NCI-H69 (cell line): ENCODE measurements at regions not wholly inside any gene's neighbourhood (a gene's known extent, or its start where the extent isn't known, plus 50 kb on each side); places are given as distances from the start of the nearest gene placed in this dataset.
A peak's percentile ranks its signal among the peaks of the same experiment; 100 is the strongest.

ENCODE experiments used
- DNase-seq: peaks from one replicate; lab custom pipeline; 2025; lab: John Stamatoyannopoulos, UW

DNA sequence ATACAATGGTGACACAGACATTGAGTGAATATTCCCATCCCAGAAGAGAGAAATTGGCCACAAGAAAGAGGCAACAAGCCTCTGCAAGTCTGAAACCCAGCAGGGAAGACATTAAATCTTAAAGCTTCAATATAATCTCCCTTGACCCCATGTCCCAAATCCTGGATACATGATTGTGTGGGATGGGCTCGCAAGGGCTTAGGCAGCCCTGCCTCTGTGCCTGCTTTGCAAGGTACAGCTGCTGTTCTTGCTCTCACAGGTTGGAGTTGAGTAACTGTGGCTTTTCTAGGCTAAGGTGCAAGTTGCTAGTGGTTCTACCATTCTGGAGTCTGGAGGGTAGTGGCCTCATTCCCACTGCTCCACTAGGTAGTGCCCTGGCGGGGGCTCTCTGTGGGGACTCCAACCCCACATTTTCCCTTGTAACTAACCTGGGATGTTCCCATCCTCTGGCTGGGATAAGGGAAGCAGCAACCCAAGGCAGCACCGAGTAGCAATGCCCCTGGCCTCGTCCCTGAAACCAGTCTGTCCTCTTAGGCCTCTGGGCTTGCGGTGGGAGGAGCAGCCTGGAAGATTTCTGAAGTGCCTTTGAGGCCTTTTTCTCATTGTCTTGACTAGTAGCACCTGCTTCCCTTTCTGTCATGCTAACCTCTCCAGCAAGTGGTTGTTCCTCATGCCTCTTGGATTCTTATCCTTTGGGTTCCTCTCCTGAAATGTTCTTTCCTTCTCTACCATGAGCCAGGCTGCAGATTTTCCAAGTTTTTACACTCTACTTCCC lies 90.0 kb downstream of the FAM174B start:
- DNase-seq = no peak

DNA sequence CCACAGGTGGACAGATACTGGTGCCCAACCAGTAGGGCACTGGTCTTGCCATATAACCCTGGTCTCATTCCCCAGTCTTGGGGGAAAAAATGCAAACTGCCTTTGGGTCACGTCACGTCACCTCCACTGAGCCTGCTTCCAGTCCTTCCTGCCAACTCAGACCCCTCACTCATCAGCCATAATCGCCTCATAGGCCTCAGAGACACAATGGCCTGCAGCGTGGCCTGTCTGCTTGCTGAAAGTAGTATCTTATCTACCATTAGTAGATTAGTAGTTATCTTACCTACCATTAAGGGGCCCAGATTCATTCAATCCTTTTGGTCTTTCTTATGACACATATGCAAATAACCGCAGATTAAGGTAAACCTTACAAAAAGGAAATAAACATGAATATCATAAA lies 93.8 kb downstream of the FAM174B start:
- DNase-seq = no peak

DNA sequence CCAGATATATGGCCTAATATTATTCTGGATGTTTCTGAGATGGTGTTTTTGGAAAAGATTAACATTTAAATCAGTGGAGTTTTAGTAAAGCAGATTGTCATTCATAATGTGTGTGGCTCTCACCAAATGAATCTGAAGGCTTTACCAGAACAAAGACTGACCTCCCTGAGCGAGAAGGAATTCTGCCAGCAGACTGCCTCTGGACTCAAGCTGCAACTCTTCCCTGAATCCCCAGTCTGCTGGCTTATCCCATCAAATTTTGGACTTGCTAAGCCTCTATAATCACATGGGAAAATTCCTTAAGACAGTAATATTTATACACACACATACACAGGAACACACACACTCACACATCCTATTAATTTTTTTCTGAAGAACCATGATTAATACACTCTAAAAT lies 102.3 kb downstream of the FAM174B start:
- no peak for DNase-seq

DNA sequence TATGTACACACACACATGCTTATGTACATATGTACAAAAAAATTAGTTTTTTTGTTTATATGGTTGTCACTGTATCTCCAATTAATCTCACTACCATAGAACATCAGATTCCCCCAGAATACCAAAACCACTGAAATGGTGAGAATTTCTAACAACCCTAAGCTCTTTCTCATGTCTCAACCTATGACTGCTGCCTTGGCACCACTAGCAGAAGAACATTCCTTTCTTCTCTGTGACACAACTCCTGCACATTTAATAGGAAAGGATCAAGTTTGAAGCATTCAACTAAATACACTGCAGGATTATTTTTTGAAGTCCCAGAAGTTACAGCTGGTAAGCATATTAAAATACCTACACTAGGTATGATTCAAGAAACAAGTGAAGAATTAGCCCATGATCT lies 109.6 kb downstream of the FAM174B start:
- DNase-seq = no peak

DNA sequence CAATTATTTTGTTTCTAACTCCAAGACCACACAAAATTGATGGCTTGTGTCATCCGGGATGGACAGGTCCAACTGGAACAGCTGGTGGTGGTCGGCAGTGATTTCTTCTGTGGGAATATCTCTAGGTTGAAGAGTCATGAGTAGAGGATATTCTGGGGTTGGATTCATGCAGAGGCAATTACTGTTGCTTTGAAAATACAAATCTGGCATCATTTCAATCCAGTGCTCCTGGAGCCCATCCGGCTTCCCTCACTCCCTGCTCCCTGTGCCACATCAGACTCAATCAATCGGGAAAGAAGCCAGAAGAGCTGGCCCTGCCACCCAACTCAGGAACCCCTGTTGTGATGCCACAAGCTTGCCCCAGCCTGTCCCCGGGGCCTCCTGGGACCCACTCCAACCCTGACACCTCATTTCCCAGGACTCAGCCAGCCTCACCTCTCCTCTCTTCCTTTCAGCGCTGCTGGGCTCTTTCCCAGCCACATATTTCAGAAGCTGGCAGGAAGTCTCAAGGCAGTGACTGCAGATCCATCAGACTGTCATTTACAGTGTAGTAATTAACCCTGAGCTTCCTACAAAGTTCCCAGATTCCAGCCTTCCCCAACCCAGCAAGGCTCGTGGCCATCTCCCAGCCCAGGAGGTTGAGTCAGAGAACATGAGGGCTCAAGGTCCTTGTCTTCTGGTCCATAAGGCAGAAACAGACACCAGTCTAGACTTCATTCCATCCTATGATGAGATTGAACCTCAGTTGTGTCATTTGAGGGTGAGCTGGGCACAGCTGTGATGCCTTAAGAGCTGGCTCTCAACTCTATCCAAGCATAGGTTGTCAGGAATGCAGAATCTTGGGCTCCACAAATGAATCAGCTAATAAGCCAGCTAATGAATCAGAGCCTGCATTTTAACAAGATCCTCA lies 114.0 kb downstream of the FAM174B start:
- DNase-seq = peak; percentile 15

DNA sequence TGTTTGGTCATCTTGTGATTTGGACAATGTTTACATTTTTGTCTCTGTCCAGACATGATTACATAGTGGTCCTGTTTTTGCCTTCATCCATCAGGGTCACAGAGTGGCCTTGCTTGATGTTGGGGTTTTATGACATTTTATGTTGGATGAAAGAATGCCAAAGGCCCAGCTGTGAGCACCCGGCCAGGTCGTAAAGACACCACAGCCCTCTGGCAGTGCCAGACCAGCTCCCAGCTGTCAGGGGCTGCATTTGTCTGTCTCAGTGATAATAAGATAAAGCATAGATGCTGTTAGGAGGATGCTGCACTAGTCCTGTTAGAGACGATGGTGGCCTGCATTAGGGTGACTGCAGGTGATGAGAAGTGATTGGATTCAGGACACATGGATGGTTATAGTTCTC lies 117.5 kb downstream of the FAM174B start:
- DNase-seq = no peak

DNA sequence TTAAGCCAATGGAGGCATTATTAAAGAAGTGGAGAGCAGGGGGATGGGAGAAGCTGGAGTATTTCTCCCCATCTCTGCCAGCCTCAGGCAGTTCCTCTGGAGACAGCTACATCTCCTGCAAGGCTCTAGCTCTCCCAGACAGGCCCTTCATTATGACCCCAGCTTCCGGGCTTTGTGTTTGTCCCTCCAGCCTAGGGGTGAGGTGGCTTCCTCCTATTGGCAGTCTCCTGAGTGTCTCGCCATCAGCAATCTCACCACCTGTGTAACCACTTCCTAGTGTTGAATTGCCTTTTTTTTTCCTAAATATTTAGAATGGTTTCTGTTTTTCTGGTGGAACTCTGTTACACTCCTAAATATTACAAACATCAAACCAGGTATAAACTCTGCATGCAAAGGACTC lies 122.3 kb downstream of the FAM174B start:
- DNase-seq = no peak

DNA sequence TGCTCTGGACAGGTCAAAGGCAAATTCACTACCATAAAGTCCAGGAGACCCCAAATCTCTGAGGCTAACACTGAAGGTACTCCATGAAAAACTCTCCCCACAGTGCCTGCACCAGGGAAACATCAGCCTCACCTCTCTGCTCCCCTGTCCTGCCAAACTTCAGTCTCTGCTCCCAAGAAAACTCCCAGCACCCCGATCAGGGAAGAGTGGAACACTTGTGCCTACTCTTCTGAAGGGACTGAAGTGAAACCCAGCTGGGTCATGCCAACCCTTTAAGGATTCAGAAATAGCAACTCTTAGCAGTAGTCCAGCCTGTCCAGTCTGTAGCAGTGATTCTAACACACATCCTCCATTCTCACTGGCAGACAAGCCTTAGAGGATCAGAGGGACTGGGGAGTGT lies 124.2 kb downstream of the FAM174B start:
- DNase-seq = no peak

DNA sequence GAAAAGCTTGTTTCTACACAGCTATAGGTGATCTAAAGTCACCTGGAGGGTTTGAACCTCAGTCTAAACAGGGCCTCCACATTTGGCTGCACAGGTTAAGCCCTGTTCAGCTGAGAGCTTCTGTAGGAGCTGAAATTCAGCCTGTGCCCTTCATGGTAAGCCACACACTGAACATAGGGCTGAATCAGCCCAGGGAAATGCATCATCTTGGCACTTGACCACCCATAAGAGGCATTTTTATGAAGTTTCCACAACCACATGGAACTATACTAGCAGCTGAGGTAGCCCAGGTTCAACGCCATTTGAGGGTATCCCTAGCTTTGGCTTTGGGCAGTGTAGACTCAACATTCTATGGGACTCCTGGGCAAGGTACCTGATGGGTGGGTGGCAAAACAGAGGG lies 126.8 kb downstream of the FAM174B start:
- DNase-seq = no peak

DNA sequence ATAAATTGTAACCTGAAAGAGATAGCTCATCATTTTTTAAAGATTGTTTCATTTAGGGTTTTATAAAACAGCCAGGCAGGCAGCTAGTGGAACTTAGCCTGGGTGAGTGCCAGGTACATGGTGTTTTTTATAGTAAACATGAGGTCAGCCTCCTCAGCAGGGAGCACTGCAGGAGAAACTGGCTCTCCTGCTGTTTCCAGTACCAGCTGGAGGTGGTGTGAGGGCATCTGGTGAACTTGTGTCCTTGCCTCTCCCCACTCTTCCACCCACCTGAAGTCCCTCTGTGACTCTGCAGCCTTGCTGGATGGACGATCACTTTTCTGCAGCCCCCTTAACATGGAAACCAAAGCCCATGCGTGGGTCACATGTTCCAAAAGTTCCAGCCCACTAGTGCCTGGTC lies 128.4 kb downstream of the FAM174B start:
- peak; percentile 54 for DNase-seq

DNA sequence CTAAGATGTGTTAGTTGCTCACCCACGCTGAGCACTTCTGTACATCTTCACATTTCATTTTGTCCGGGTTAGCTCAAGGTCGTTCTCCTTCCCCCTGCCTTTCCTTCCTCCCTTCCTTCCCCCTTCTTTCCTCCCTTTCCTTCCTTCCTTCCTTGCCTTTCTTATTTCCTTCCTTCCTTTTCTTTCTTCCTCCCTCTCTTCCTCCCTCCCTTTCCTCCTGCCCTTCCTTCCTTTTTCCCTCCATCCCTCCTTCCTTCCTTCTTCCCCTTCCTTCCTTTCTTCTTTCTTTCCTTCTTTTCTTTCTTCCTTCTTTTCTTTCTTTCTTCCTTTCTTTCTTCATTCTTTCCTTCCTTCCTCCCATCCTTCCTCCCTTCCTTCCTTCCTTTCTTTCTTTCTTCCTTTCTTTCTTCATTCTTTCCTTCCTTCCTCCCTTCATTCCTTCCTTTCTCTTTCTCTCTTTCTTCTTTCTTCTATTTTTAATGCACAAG lies 129.8 kb downstream of the FAM174B start:
- no peak for DNase-seq

DNA sequence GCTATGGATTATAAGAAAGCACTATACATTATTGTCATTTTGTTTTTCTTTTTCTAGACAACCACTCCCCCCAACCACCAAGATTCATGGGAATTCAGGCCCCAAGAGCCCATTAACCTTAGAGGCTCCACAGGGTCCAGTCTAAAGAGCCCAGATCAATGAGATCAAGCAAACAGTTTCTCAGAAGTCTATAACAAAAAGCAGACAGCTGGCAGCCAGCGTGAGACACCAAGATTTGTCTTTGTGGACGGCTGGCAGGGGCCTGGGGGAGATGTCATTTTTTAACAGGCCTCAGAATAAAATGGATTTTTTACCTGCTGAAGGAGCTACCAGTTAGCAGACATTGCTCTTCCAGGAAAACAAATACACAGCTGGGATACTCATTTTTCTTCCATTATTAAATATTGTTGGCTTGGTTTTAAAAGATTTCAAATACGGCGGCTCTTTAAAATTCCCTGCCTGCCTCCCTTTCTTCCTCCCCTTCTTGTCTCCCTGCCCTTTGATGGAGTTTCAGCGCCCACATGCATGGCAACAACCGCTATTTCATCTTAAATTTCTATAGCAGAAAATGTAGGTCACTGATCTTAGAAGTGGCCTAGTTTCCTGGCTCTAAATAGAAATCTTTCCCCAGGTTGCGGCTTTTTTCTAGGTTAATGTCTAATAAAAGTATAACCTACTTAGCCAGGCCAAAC lies 130.6 kb downstream of the FAM174B start:
- DNase-seq = peak; percentile 36

DNA sequence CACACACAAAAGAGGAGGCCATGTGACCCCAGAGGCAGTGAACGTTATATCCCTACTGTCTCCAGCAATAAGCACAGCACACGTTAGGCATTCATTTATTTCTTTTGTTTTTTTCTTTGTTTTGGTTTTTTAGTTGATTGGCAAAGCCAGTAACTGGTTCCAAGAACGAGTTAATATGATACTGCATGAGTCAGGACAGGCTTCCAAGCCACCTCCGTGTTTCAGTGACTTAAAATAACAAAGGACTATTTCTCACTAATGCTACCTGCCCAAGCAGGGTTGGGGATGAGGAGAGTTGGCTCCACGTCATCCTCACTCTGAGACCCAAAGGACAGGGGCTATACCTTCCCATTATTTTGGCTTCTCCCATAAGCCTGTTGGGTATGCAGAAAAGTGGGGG lies 130.5 kb downstream of the ST8SIA2 start:
- DNase-seq = no peak

DNA sequence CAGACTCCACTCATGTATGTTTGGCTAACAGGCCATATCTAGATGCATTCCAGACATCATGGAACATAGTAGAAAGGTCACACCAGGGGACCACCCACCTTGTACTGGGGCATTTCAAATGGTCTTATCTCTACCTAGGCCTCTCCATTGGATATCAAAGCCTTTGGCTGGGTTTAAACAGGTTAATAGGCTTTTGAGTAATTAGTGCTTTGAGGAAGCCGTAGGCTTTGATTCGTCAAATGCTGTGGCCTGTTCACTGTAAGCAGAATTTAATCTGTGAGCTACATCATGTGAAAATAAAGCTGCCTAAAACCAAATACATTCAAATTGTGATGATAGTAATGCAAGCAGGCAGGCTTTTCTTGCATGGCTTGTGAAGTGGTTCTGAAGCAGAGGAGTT lies 129.5 kb downstream of the ST8SIA2 start:
- no peak for DNase-seq

DNA sequence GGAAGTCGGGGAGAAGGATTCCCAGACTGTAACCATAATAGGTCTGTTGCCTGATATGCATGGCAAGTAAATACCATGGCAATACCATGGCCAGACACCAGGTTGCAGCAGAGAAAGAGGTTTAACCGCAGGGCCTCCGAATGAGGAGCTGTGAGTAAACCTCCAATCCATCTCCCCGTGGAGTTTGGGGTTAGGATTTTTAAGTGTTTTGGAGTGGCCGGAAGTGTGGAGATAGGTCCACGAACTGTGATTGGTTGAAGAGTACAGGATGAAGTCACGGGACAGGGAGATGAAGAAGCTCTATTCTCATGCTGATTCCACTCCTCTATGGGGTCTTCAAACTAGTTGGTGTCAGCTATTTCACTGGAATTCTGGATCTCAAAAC lies 127.9 kb downstream of the ST8SIA2 start:
- peak; percentile 80 for DNase-seq

DNA sequence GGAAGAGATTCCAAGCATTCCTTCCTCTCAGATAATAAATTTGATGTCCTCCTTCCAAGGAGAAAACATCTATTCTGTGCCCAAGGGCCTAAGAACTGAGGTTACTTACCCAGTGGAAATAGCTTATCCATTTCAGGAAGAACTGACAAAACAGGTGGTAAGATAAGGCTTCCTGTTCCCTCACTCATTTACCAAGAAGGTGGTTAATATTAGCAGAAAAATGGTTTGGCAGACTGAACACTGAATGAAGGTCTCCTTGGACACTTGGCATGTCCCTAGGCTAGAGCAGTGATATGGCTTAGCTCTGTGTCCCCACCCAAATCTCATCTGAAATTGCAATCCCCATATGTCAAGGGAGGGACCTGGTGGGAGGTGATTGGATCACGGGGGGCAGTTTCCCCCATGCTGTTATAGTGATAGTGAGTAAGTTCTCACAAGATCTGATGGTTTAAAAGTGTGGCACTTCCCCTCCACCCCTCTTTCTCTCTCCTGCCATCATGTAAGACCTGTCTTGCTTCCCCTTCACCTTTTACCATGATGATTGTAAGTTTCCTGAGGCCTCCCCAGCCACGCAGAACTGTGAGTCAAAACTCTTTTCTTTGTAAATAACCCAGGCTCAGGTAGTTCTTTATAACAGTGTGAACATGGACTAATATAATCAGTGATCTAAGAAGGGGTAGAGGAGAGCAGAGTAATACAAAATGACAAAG lies 127.4 kb downstream of the ST8SIA2 start:
- DNase-seq = no peak

DNA sequence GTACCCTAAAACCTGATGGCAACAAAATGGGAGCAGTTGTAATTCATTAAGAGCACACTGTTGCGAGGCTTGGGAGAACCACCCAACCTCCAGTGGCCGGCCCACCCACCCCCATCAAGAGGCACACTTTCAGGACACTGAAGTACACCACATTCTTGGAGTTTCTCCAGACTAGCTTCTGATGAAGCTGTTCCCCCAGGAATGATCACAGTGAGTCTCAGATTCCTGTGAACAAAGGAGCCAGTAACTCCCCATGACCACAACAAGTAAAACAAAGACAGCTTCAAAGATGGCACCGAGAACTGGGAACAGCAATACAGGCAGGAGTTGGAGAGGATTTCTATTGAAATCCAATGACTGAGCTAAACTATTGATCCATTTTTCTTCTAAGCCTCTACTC lies 126.0 kb downstream of the ST8SIA2 start:
- no peak for DNase-seq
